ENCODE measurements at regions not wholly inside any gene's neighbourhood (a gene's known extent, or its start where the extent isn't known, plus 50 kb on each side); places are given as distances from the start of the nearest gene placed in this dataset.

DNA sequence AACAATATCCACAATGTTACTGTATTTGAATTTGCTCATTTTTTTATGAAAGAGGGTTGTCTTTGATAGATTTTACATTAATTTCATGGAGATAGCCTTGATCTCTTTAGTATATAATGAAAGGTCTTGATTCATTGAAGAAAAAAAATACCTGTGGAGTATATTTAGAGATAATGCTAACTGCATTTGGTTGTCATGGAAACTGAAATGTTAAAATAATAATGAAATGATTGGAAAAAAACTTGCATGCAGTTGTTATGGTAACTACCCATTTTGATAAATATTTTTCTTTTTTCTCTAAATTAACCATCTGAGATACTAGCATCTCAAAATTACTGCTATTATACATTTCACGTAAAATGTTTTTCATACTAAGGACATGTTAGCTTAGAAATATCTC, 712.7 kb upstream of the FAM98A start:
- TF ChIP-seq, protein P1, sequence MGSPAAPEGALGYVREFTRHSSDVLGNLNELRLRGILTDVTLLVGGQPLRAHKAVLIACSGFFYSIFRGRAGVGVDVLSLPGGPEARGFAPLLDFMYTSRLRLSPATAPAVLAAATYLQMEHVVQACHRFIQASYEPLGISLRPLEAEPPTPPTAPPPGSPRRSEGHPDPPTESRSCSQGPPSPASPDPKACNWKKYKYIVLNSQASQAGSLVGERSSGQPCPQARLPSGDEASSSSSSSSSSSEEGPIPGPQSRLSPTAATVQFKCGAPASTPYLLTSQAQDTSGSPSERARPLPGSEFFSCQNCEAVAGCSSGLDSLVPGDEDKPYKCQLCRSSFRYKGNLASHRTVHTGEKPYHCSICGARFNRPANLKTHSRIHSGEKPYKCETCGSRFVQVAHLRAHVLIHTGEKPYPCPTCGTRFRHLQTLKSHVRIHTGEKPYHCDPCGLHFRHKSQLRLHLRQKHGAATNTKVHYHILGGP (tag by site-specific recombination; IDR thresholded peaks at IDR 0.05): no peak
- TF ChIP-seq ZNF792 (tag by site-specific recombination; IDR thresholded peaks at IDR 0.05) (no peak), MYNN (tag by site-specific recombination; IDR thresholded peaks at IDR 0.05; ENCODE audit: borderline replicate concordance) (no peak), ZNF148 (tag by site-specific recombination; IDR thresholded peaks at IDR 0.05; ENCODE audit: borderline replicate concordance) (no peak), ZNF211 (tag by site-specific recombination; IDR thresholded peaks at IDR 0.05; ENCODE audit: low read depth) (no peak), ZNF16 (tag by site-specific recombination; IDR thresholded peaks at IDR 0.05; ENCODE audit: low read depth) (no peak), KLF7 (tag by site-specific recombination; IDR thresholded peaks at IDR 0.05; ENCODE audit: borderline replicate concordance) (no peak)
- TF ChIP-seq, protein P2, sequence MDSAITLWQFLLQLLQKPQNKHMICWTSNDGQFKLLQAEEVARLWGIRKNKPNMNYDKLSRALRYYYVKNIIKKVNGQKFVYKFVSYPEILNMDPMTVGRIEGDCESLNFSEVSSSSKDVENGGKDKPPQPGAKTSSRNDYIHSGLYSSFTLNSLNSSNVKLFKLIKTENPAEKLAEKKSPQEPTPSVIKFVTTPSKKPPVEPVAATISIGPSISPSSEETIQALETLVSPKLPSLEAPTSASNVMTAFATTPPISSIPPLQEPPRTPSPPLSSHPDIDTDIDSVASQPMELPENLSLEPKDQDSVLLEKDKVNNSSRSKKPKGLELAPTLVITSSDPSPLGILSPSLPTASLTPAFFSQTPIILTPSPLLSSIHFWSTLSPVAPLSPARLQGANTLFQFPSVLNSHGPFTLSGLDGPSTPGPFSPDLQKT (IDR thresholded peaks at IDR 0.05; ENCODE audit: borderline replicate concordance, low read depth, low read length): no peak
- ChIA-PET CTCF (no interaction called here), POLR2A (no interaction called here)

DNA sequence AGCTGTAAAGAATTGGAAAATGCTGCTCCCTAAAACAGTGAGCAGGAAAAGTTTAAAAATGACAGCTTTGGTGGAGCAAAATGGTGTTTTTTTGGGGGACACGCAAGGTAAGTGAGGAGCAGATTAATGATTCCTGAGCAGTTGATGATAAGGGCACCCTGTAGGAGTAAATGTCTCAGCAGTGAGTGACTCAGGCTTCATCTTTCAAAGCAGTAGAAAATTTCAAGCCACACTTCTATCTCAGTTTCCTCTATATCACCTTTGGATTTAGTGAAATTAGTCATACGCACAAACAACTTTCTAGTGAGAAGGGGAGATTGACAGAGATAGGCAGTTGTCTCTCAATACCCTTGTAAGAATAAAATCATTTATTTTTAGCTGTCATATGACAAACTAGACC, 709.0 kb upstream of the FAM98A start:
- Histone ChIP-seq H3K4me3 (ENCODE audit: low read depth, low read length) (no peak overlapping the region), H3K9me3 (ENCODE audit: control insufficient read depth, insufficient read depth, low read depth, low read length) (no peaks in the 10 kb centered on the region), H3K36me3 (ENCODE audit: control insufficient read depth in 2 of 2, insufficient read depth in 1 of 2, low read length in 2 of 2) (no peaks in the 10 kb centered on the region), H3K4me1 (ENCODE audit: control insufficient read depth, insufficient read depth, low read length) (no peaks in the 10 kb centered on the region), H3K27ac (ENCODE audit: extremely low read depth, low read depth, low read length) (no peak overlapping the region)
- ChIA-PET POLR2A (no interaction called here), CTCF (no interaction called here)
- TF ChIP-seq ZNF610 (tag by site-specific recombination; IDR thresholded peaks at IDR 0.05; ENCODE audit: borderline replicate concordance): no peak

More for the DNA sequence above, 712.7 kb upstream of the FAM98A start:
- no peaks in the 10 kb centered on the region for H3K9me3 ChIP-seq (ENCODE audit: control insufficient read depth, insufficient read depth, low read depth, low read length)
- H3K4me1 ChIP-seq (ENCODE audit: control insufficient read depth, insufficient read depth, low read length): no peaks in the 10 kb centered on the region
- H3K36me3 ChIP-seq (ENCODE audit: control insufficient read depth in 2 of 2, insufficient read depth in 1 of 2, low read length in 2 of 2): no peaks in the 10 kb centered on the region
- H3K4me3 ChIP-seq (ENCODE audit: low read depth, low read length): no peak overlapping the region
- no peak overlapping the region for H3K27ac ChIP-seq (ENCODE audit: extremely low read depth, low read depth, low read length)

DNA sequence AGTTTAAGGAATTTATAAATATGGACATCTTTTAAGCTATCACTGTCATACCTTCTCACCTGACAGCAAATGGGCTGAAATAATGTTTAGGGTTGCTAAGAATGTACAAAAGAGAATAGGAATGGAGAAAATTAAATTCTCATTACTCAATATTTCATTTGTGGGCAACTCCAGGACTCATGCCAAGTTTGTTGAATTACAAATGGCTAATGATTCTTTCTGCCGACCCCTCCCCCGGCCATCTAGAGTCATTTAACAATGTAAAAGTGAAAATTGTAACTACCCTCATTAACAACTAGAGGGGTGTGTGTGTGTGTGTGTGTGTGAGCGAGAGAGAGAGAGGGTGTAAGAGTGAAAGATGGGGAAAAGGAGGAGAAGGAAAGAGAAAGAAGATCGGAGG, 708.5 kb upstream of the FAM98A start:
- ChIA-PET POLR2A (no interaction called here), CTCF (no interaction called here)
- no peaks in the 10 kb centered on the region for H3K36me3 ChIP-seq (ENCODE audit: control insufficient read depth in 2 of 2, insufficient read depth in 1 of 2, low read length in 2 of 2)
- no peak overlapping the region for H3K4me3 ChIP-seq (ENCODE audit: low read depth, low read length)
- TF ChIP-seq GLI2 (tag by site-specific recombination; IDR thresholded peaks at IDR 0.05; ENCODE audit: borderline replicate concordance, low read depth): no peak
- TF ChIP-seq ZNF175 (tag by site-specific recombination; IDR thresholded peaks at IDR 0.05): no peak
- TF ChIP-seq ZNF221 (tag by site-specific recombination; IDR thresholded peaks at IDR 0.05; ENCODE audit: borderline replicate concordance): no peak
- TF ChIP-seq ZNF398 (tag by site-specific recombination; IDR thresholded peaks at IDR 0.05): no peak
- no peak for TF ChIP-seq ZNF843 (tag by site-specific recombination; IDR thresholded peaks at IDR 0.05)
- TF ChIP-seq ZNF677 (tag by site-specific recombination; IDR thresholded peaks at IDR 0.05): no peak
- TF ChIP-seq ZNF596 (tag by site-specific recombination; IDR thresholded peaks at IDR 0.05): no peak
- TF ChIP-seq ZNF501 (tag by site-specific recombination; IDR thresholded peaks at IDR 0.05): no peak
- no peak for TF ChIP-seq ZNF561 (tag by site-specific recombination; IDR thresholded peaks at IDR 0.05; ENCODE audit: borderline replicate concordance)
- no peak for TF ChIP-seq ZBTB8A (tag by site-specific recombination; IDR thresholded peaks at IDR 0.05)
- TF ChIP-seq, protein P3, sequence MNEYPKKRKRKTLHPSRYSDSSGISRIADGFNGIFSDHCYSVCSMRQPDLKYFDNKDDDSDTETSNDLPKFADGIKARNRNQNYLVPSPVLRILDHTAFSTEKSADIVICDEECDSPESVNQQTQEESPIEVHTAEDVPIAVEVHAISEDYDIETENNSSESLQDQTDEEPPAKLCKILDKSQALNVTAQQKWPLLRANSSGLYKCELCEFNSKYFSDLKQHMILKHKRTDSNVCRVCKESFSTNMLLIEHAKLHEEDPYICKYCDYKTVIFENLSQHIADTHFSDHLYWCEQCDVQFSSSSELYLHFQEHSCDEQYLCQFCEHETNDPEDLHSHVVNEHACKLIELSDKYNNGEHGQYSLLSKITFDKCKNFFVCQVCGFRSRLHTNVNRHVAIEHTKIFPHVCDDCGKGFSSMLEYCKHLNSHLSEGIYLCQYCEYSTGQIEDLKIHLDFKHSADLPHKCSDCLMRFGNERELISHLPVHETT (tag by site-specific recombination; IDR thresholded peaks at IDR 0.05): no peak
- TF ChIP-seq ZFP3 (tag by site-specific recombination; IDR thresholded peaks at IDR 0.05; ENCODE audit: low read depth): no peak
- TF ChIP-seq ZNF48 (tag by site-specific recombination; IDR thresholded peaks at IDR 0.05): no peak
- H3K4me1 ChIP-seq (ENCODE audit: control insufficient read depth, insufficient read depth, low read length): no peaks in the 10 kb centered on the region
- H3K27ac ChIP-seq (ENCODE audit: extremely low read depth, low read depth, low read length): no peak overlapping the region
- H3K9me3 ChIP-seq (ENCODE audit: control insufficient read depth, insufficient read depth, low read depth, low read length): no peaks in the 10 kb centered on the region

All from HEK293 (cell line).